Kidney tubule cell (primary cell): ENCODE measurements at regions not wholly inside any gene's neighbourhood (a gene's known extent, or its start where the extent isn't known, plus 50 kb on each side); places are given as distances from the start of the nearest gene placed in this dataset.
"Not testable (repeated sequence)": the region's sequence is repeated elsewhere in the genome, so short reads cannot be mapped to it uniquely, and the experiment has no call there.

ENCODE experiments used
- DNase-seq: peaks from one replicate; pipeline ENCODE4 v3.0.0-alpha.2; 2018; ENCODE audit warnings: low spot score

- DNase-seq = peak; percentile 29
These were observed 334.2 kb downstream of the SPATA31A7 start for GRCh38 chr9:61523897-61524620.

GRCh38 chr9:61525629-61526028 is 335.8 kb downstream of the SPATA31A7 start:
- not testable (repeated sequence) for DNase-seq

- not testable (repeated sequence) for DNase-seq
These were observed 360.4 kb downstream of the SPATA31A7 start for GRCh38 chr9:61550101-61550748.

- DNase-seq = not testable (repeated sequence)
These were observed 381.7 kb downstream of the SPATA31A7 start for GRCh38 chr9:61571403-61572127.

DNA sequence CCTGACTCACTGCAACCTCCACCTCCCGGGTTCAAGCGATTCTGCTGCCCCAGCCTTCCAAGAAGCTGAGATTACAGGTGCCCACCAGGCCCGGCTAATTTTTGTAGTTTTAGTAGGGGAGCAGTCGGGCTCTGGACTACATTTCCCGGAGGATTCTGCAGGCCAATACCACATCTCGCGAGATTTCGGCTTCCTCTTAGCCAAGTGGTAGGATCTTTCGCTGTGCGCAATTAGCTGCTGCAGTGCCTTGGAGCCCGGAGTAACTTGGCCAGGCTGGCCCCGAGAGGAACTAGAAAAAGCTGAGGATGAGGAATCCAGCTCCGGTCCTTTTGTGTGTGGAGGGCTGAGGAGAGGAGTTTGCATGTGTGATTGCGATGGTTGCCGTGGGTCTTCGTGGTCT is 382.5 kb downstream of the SPATA31A7 start:
- not testable (repeated sequence) for DNase-seq

DNA sequence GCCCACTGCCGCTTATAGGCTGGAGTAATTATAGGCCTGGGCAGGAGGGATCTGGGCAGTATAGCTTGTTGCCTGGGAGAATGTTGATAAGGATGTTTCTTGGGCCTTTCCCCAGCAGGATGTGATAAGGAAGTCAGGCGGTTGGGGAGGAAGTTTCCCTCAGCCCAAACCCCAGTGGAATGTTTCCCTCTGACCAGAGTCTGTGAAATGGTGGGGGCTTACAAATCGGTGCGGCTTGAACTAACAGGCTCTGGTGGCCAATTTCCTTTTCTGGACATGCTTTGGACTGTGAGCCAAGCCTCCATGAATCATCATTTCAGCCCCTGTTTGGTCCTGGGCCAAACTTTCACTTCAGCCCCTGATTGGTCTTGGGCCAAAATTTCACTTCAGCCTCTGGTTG is 383.6 kb downstream of the SPATA31A7 start:
- DNase-seq = peak; percentile 78
